HFF-Myc (cell line): ENCODE measurements at regions not wholly inside any gene's neighbourhood (a gene's known extent, or its start where the extent isn't known, plus 50 kb on each side); places are given as distances from the start of the nearest gene placed in this dataset.

ENCODE experiments used
- DNase-seq: peaks from one replicate; pipeline ENCODE4 v3.0.0-alpha.2; 2011; ENCODE audit warnings: low read depth; ENCODE audit errors: extremely low read depth
- H3K4me3 ChIP-seq: replicated peaks from 2 replicates; pipeline ENCODE4 v1.5.1; 2011; ENCODE audit warnings: low read depth, mild to moderate bottlenecking, control low read depth, low read length
- CTCF ChIP-seq: IDR thresholded peaks from 2 replicates; pipeline ENCODE4 v1.5.1; 2012; ENCODE audit warnings: mild to moderate bottlenecking, low read depth, low read length, control low read depth; ENCODE audit errors: missing control alignments

GRCh38 chr13:40024204-40024966 is 368.9 kb downstream of the COG6 start:
- DNase-seq: no peak
- H3K4me3 ChIP-seq: no peak overlapping the region
- TF ChIP-seq CTCF: no peak

- TF ChIP-seq CTCF: no peak
- H3K4me3 ChIP-seq: no peak overlapping the region
- no peak for DNase-seq
These were observed 369.7 kb downstream of the COG6 start for GRCh38 chr13:40024967-40025714.

- DNase-seq: no peak
- no peak for TF ChIP-seq CTCF
- H3K4me3 ChIP-seq: no peak overlapping the region
These were observed 370.7 kb downstream of the COG6 start for GRCh38 chr13:40026174-40026585.

GRCh38 chr13:40026741-40027140 is 371.3 kb downstream of the COG6 start:
- no peak for TF ChIP-seq CTCF
- no peak overlapping the region for H3K4me3 ChIP-seq
- DNase-seq: no peak

GRCh38 chr13:40028446-40028845 is 373.0 kb downstream of the COG6 start:
- DNase-seq: no peak
- no peak overlapping the region for H3K4me3 ChIP-seq

GRCh38 chr13:40031031-40031430 is 375.6 kb downstream of the COG6 start:
- no peak for TF ChIP-seq CTCF
- H3K4me3 ChIP-seq: no peak overlapping the region
- peak; percentile 32 for DNase-seq

More at GRCh38 chr13:40028446-40028845, 373.0 kb downstream of the COG6 start:
- TF ChIP-seq CTCF: no peak
